Esophagus squamous epithelium (tissue), 5 donors: ENCODE measurements at regions not wholly inside any gene's neighbourhood (a gene's known extent, or its start where the extent isn't known, plus 50 kb on each side); places are given as distances from the start of the nearest gene placed in this dataset.

ENCODE experiments used
- DNase-seq: peaks from one replicate; lab custom pipeline; 2025; lab: John Stamatoyannopoulos, UW
- H3K27ac ChIP-seq, 4 donors: fragments of 200-600 bp; sonication (generic); one replicate each; pipeline ENCODE4 v1.5.1; 2016 to 2019; ENCODE audit warnings: mild to moderate bottlenecking in 1 of 4
- H3K27me3 ChIP-seq, 4 donors: fragments of 200-600 bp; sonication (generic); 1 replicate in 3 of 4; 2 replicates in 1 of 4; pipeline versions ENCODE4 v1.5.1 to v1.6.0; 2017 to 2021; ENCODE audit warnings: antibody characterized with exemption in 1 of 4
- H3K36me3 ChIP-seq, 3 donors: fragments of 200-600 bp; sonication (generic); one replicate each; pipeline ENCODE4 v1.5.1; 2016 to 2019
- H3K4me1 ChIP-seq, 3 donors: fragments of 200-600 bp; sonication (generic); one replicate each; pipeline ENCODE4 v1.5.1; 2017 to 2019
- H3K4me3 ChIP-seq, 4 donors: fragments of 200-600 bp; sonication (generic); 1 replicate in 3 of 4; 2 replicates in 1 of 4; pipeline ENCODE4 v1.5.1; 2016 to 2019; ENCODE audit warnings: mild to moderate bottlenecking in 2 of 4, moderate library complexity in 1 of 4
- H3K9me3 ChIP-seq, 3 donors: fragments of 200-600 bp; sonication (generic); one replicate each; pipeline ENCODE4 v1.5.1; 2016 to 2019
- POLR2A ChIP-seq, 4 donors: fragments of 450-650 bp; IDR thresholded peaks; one replicate each; pipeline ENCODE4 v1.6.1; 2017; ENCODE audit warnings: antibody characterized with exemption in 4 of 4, mild to moderate bottlenecking in 4 of 4, moderate library complexity in 3 of 4
- WGBS, 2 donors: methylation state at CpG; one replicate each; pipeline ENCODE4 v1.1.5; 2018; 5-methylcytosine and 5-hydroxymethylcytosine counted together
- intact Hi-C: fragments of 100-400 bp; cut with DNase I; formaldehyde crosslinking; loops from one replicate; pipeline ENCODE4 v1.15.0; 2022
- TF ChIP-seq, protein P1 (sequence below), 6 experiments: fragments of 450-650 bp in 4 of 6; fragments of 200-600 bp in 2 of 6; sonication (generic) in 2 of 6; IDR thresholded peaks; one replicate each; pipeline ENCODE4 v1.5.1; 2016 to 2019; ENCODE audit warnings: antibody characterized with exemption in 6 of 6, mild to moderate bottlenecking in 4 of 6, moderate library complexity in 4 of 6
- donor health status: DM: yes; HTN: yes; CAD: no.

DNA sequence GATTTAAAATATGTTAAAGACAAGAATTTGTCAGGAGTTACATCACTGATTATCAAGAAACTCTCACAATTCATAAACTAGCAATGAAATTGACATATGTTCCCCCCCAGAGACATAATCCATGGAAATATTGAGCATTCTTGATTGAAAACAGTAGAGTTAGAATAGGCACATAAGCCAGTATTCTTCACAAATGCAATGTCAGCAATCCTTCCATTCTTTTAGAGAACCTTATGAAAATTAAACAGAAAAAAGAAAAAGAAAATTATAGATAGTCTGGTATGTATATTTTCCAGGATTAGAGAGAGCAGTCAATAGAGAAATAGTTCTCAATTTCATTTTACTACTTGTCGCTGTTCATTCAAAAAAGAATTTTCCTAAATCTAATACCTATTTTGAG, 458.4 kb downstream of the EFNB2 start:
- Histone ChIP-seq H3K36me3 (no peaks in the 10 kb centered on the region), H3K9me3 (no peaks in the 10 kb centered on the region), H3K4me1 (no peaks in the 10 kb centered on the region), H3K27ac (no peak overlapping the region), H3K27me3 (no peaks in the 10 kb centered on the region), H3K4me3 (no peak overlapping the region)
- intact Hi-C loops: no loop called here
- WGBS, 2 donors: 84 to 88% methylated on average over 1 of the region's 1 CpG
- no peak for DNase-seq
- no peak for TF ChIP-seq POLR2A (IDR thresholded peaks at IDR 0.05)
- TF ChIP-seq, protein P1, sequence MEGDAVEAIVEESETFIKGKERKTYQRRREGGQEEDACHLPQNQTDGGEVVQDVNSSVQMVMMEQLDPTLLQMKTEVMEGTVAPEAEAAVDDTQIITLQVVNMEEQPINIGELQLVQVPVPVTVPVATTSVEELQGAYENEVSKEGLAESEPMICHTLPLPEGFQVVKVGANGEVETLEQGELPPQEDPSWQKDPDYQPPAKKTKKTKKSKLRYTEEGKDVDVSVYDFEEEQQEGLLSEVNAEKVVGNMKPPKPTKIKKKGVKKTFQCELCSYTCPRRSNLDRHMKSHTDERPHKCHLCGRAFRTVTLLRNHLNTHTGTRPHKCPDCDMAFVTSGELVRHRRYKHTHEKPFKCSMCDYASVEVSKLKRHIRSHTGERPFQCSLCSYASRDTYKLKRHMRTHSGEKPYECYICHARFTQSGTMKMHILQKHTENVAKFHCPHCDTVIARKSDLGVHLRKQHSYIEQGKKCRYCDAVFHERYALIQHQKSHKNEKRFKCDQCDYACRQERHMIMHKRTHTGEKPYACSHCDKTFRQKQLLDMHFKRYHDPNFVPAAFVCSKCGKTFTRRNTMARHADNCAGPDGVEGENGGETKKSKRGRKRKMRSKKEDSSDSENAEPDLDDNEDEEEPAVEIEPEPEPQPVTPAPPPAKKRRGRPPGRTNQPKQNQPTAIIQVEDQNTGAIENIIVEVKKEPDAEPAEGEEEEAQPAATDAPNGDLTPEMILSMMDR (IDR thresholded peaks at IDR 0.05): no peak

DNA sequence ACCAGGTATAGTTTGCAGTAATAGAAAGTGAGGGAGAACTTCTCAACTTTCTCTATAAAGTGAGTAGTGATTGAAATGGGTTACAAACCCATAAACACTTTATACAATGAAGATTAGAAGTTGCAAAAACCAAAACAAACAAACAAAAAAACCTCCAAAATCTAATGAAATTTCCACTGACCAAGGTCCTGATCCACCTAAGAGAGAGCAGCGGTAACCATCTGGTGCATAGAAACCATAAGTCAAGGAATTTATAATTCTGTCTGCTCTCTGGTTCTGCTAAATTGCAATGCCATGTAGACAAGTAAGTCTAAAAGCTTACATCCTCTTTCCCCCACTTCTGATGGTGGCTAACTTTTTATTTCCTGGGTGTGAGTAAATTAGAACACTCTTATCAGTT, 463.4 kb downstream of the EFNB2 start:
- WGBS, 2 donors: 90 to 100% methylated on average over 1 of the region's 1 CpG
- Histone ChIP-seq H3K4me3 (no peak overlapping the region), H3K9me3 (no peaks in the 10 kb centered on the region), H3K27me3 (no peaks in the 10 kb centered on the region), H3K36me3 (no peaks in the 10 kb centered on the region), H3K4me1 (no peaks in the 10 kb centered on the region), H3K27ac (no peak overlapping the region)
- TF ChIP-seq, protein P1 (IDR thresholded peaks at IDR 0.05): no peak
- no peak for TF ChIP-seq POLR2A (IDR thresholded peaks at IDR 0.05)
- intact Hi-C loops: no loop called here
- DNase-seq: no peak

DNA sequence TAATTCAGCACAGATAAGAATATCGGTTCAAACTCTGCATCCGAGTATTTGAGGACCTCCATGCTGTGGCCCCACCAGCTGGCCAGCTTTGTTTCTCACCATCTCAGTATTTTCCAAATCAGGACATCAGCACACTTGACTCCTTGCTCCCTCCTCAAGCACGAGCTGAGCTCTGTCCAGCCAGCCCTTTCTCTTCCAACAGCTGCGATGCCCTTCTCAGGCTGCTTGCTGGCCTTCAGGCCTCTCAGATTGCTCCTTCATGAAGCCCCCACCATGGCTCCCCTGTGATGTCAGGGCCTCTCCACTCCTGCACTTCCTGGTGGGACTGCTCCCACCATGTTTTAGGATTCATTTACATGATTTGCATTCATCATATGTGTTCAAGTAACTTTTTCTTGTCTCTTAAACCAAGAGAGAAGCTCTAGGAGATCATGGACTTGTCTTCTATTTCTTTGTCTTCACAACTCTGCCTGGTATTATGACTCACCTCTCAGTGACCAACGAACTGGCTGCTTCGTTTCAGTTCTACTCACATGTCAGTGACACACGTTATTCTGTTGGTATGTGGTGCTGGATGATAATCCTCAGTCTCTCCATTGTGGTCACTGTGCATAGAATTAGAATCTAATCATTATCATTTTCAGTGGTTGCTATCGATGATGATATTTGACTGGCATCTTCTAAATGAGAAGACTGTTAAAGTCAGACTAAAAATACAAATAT, 471.7 kb downstream of the EFNB2 start:
- intact Hi-C loops: no loop called here
- Histone ChIP-seq H3K27ac (no peak overlapping the region), H3K4me3 (no peak overlapping the region), H3K27me3 (no peaks in the 10 kb centered on the region), H3K36me3 (no peaks in the 10 kb centered on the region), H3K4me1 (no peaks in the 10 kb centered on the region), H3K9me3 (no peaks in the 10 kb centered on the region)
- 60 to 69% methylated on average over 8 of the region's 8 CpGs for WGBS, 2 donors
- no peak for TF ChIP-seq POLR2A (IDR thresholded peaks at IDR 0.05)
- TF ChIP-seq, protein P1 (IDR thresholded peaks at IDR 0.05): no peak
- no peak for DNase-seq

DNA sequence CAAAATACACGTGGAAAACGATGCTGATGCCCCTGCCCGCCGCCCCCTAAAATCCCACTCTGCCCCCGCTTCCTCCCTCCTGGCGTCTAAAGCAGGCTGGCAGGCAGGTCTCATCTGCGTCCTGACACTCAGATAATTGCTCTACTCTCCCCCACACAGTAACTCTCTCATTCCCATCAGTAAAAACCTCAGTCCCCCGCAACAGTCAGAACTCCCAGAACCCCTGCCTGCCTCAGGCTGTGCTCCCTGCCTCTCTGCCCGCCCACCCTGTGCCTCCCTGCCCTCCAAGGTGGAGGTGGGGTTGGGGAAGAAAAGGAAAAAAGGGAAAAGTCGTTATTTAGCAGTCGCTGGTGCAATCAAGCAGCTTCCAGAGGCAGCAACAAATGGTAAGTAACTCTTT, 473.7 kb downstream of the EFNB2 start:
- no peaks in the 10 kb centered on the region for H3K9me3 ChIP-seq
- WGBS, 2 donors: 81 to 82% methylated on average over 8 to 11 of the region's 11 CpGs
- intact Hi-C loops: no loop called here
- H3K27me3 ChIP-seq: no peaks in the 10 kb centered on the region
- DNase-seq: no peak
- H3K27ac ChIP-seq: no peak overlapping the region
- no peak overlapping the region for H3K4me3 ChIP-seq
- H3K36me3 ChIP-seq: no peaks in the 10 kb centered on the region
- H3K4me1 ChIP-seq: no peaks in the 10 kb centered on the region
- TF ChIP-seq, protein P1 (IDR thresholded peaks at IDR 0.05): no peak
- no peak for TF ChIP-seq POLR2A (IDR thresholded peaks at IDR 0.05)

DNA sequence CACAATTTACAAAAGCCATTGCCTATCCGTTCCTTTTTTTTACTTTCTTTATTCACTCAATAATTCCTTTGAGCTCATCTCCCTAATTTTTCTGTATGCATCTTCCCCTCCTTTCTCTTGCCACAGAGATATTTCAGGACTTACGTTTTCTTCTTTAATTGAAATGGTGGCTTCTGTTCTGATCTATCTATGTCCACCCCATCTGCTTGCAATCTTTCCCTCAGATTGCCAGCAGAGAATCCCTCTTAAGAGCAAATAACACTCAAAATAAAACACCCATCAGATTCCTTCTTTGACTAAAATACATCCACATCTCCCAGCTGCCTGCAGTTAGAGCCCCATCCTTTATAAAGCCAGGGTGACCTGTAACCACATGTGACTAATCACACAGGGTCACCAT, 478.6 kb downstream of the EFNB2 start:
- DNase-seq: no peak
- TF ChIP-seq, protein P1 (IDR thresholded peaks at IDR 0.05): no peak
- TF ChIP-seq POLR2A (IDR thresholded peaks at IDR 0.05): no peak
- Histone ChIP-seq H3K4me3 (no peak overlapping the region), H3K27ac (no peak overlapping the region), H3K9me3 (no peaks in the 10 kb centered on the region), H3K27me3 (no peaks in the 10 kb centered on the region), H3K36me3 (no peaks in the 10 kb centered on the region), H3K4me1 (no peaks in the 10 kb centered on the region)
- 74 to 82% methylated on average over 2 of the region's 2 CpGs for WGBS, 2 donors
- intact Hi-C loops: no loop called here
